ENCODE measurements at regions not wholly inside any gene's neighbourhood (a gene's known extent, or its start where the extent isn't known, plus 50 kb on each side); places are given as distances from the start of the nearest gene placed in this dataset.

DNA sequence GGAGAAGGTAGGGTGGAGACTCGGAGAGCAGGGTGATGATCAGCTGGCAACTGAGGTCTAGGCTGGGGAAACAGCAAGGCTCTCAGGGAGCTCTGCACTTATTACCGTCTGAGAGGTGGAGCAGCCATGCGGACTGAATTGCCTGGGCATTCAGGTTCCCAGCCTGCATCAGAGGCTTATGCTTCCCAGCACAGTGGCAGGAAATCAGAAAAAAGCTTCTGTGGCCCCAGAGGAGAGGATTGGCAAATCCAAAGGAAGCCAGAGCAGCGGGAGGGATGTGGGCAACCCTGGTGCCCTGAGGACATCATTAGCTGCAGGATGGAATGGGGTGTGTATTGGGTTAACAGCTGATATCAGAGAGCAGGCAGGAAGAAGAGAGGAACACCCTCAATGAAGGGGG lies 374.1 kb upstream of the POU3F1 start:
- TF ChIP-seq GABPA (IDR thresholded peaks at IDR 0.05; ENCODE audit: low read depth) = no peak
- no peak overlapping the region for H3K4me3 ChIP-seq (replicated peaks; ENCODE audit: insufficient read depth, low read length)
- no peak overlapping the region for H3K27ac ChIP-seq (replicated peaks)
- peaks cover 2% of the 10 kb centered on the region for H3K27me3 ChIP-seq (ENCODE audit: insufficient read depth, poor library complexity, severe bottlenecking)
- DNase-seq (ENCODE audit: low read depth in 1 of 2, low spot score in 1 of 2) = no peak

DNA sequence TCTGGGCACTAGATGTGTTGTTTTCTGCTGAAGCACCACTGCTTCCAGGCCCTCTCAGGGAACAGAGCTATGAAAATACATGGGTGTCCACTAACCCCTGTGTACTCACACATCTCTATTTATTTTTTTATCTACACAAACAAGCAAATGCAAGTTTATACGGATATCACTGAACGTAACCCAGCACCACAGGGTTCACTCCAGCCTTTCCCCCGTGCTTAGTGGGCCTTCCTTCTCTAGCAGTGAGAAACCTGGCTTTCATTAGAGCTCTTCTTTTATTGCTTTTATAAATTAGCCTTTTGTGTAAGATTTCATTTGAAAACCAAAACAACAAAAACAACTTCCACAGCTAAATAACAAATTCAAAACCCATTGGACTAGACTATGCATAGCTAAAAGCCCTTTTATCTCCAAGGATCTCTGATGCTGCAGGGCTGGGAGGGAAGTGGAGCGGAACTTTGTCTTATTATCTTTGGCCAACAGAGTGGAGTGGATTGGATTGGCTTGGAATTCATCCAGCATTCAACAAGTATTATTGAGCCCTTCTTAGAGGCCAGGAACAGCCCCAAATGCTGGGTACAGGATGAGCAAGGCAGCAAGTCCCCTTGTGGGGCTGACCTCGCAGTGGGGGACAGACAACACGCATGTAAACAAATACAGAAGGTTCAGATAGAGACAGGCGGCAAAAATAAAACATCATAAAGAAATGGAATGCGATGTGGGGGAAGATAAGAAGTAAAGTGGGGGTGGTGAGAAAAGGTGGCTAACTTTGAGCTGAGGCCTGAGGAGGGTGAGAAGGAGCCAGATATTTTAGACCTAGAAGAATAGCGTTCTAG lies 371.8 kb upstream of the POU3F1 start:
- H3K4me3 ChIP-seq (replicated peaks; ENCODE audit: insufficient read depth, low read length) = no peak overlapping the region
- TF ChIP-seq, protein P1, sequence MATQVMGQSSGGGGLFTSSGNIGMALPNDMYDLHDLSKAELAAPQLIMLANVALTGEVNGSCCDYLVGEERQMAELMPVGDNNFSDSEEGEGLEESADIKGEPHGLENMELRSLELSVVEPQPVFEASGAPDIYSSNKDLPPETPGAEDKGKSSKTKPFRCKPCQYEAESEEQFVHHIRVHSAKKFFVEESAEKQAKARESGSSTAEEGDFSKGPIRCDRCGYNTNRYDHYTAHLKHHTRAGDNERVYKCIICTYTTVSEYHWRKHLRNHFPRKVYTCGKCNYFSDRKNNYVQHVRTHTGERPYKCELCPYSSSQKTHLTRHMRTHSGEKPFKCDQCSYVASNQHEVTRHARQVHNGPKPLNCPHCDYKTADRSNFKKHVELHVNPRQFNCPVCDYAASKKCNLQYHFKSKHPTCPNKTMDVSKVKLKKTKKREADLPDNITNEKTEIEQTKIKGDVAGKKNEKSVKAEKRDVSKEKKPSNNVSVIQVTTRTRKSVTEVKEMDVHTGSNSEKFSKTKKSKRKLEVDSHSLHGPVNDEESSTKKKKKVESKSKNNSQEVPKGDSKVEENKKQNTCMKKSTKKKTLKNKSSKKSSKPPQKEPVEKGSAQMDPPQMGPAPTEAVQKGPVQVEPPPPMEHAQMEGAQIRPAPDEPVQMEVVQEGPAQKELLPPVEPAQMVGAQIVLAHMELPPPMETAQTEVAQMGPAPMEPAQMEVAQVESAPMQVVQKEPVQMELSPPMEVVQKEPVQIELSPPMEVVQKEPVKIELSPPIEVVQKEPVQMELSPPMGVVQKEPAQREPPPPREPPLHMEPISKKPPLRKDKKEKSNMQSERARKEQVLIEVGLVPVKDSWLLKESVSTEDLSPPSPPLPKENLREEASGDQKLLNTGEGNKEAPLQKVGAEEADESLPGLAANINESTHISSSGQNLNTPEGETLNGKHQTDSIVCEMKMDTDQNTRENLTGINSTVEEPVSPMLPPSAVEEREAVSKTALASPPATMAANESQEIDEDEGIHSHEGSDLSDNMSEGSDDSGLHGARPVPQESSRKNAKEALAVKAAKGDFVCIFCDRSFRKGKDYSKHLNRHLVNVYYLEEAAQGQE (IDR thresholded peaks at IDR 0.05; ENCODE audit: insufficient replicate concordance, low read depth) = no peak
- TF ChIP-seq GABPA (IDR thresholded peaks at IDR 0.05; ENCODE audit: low read depth) = no peak
- TF ChIP-seq POLR2AphosphoS5 (IDR thresholded peaks at IDR 0.05; ENCODE audit: low read depth) = no peak
- TF ChIP-seq, protein P2, sequence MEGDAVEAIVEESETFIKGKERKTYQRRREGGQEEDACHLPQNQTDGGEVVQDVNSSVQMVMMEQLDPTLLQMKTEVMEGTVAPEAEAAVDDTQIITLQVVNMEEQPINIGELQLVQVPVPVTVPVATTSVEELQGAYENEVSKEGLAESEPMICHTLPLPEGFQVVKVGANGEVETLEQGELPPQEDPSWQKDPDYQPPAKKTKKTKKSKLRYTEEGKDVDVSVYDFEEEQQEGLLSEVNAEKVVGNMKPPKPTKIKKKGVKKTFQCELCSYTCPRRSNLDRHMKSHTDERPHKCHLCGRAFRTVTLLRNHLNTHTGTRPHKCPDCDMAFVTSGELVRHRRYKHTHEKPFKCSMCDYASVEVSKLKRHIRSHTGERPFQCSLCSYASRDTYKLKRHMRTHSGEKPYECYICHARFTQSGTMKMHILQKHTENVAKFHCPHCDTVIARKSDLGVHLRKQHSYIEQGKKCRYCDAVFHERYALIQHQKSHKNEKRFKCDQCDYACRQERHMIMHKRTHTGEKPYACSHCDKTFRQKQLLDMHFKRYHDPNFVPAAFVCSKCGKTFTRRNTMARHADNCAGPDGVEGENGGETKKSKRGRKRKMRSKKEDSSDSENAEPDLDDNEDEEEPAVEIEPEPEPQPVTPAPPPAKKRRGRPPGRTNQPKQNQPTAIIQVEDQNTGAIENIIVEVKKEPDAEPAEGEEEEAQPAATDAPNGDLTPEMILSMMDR (IDR thresholded peaks at IDR 0.05; ENCODE audit: insufficient read depth, low read length) = no peak
- TF ChIP-seq SPI1 (IDR thresholded peaks at IDR 0.05; ENCODE audit: borderline replicate concordance, low read depth) = no peak
- peaks cover 2% of the 10 kb centered on the region for H3K27me3 ChIP-seq (ENCODE audit: insufficient read depth, poor library complexity, severe bottlenecking)
- no peak overlapping the region for H3K27ac ChIP-seq (replicated peaks)
- no peak for DNase-seq (ENCODE audit: low read depth in 1 of 2, low spot score in 1 of 2)

DNA sequence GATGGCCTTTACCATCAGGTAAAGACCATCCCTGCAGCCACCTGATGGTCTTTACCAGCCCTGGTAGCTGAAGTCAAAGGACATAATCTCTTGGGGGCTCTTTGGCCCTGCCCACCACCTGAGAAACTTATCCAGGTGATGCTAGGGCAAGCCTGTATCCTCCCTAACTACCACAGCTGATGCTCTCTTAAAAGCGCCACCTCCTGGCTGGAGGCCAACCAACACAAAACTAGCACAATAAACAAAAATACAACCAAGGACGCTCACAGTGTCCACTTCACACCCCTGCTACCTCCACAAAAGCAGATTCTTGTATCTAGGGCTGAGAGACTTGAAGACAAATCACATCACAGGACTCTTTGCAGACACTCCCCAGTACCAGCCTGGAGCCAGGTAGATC lies 357.1 kb upstream of the POU3F1 start:
- no peak for DNase-seq (ENCODE audit: low read depth in 1 of 2, low spot score in 1 of 2)

DNA sequence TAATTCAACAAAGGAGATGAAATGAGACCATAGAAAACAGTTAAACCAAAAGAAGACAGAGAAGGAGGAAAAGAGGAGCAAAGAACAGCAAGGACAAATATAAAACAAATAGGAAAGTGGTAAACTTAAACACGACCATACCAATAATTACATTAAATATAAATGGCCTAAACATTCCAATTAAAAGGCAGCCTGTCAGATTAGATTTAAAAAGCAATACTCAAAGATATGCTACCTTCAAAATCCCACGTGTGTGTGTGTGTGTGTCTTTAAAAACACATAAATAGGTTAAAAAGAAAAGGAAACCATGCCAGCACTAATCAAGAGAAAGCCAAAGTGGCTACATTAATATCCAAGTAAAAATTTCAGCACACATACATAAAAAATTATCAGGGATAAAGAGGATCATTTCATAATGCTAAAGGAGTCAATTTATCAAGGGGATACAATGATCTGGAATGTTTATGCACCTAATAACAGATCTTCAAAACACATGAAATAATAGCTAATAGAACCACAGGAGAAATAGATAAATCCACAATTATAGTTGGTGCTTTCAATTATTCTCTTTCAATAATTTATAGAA lies 355.7 kb upstream of the POU3F1 start:
- H3K27me3 ChIP-seq (ENCODE audit: insufficient read depth, poor library complexity, severe bottlenecking) = peaks cover 4% of the 10 kb centered on the region
- no peak for DNase-seq (ENCODE audit: low read depth in 1 of 2, low spot score in 1 of 2)
- no peak overlapping the region for H3K27ac ChIP-seq (replicated peaks)
- H3K4me3 ChIP-seq (replicated peaks; ENCODE audit: insufficient read depth, low read length) = no peak overlapping the region
- TF ChIP-seq, protein P1 (IDR thresholded peaks at IDR 0.05; ENCODE audit: insufficient replicate concordance, low read depth) = no peak
- TF ChIP-seq SPI1 (IDR thresholded peaks at IDR 0.05; ENCODE audit: borderline replicate concordance, low read depth) (no peak), POLR2AphosphoS5 (IDR thresholded peaks at IDR 0.05; ENCODE audit: low read depth) (no peak), GABPA (IDR thresholded peaks at IDR 0.05; ENCODE audit: low read depth) (no peak)
- TF ChIP-seq, protein P2 (IDR thresholded peaks at IDR 0.05; ENCODE audit: insufficient read depth, low read length) = no peak

More for the DNA sequence above, 357.1 kb upstream of the POU3F1 start:
- Histone ChIP-seq H3K4me3 (replicated peaks; ENCODE audit: insufficient read depth, low read length) (no peak overlapping the region), H3K27me3 (ENCODE audit: insufficient read depth, poor library complexity, severe bottlenecking) (peaks cover 4% of the 10 kb centered on the region), H3K27ac (replicated peaks) (no peak overlapping the region)
- TF ChIP-seq GABPA (IDR thresholded peaks at IDR 0.05; ENCODE audit: low read depth) (no peak), SPI1 (IDR thresholded peaks at IDR 0.05; ENCODE audit: borderline replicate concordance, low read depth) (no peak)

Data from HL-60 (cell line).